GM13977 (cell line): ENCODE measurements at regions not wholly inside any gene's neighbourhood (a gene's known extent, or its start where the extent isn't known, plus 50 kb on each side); places are given as distances from the start of the nearest gene placed in this dataset.

Experiments used
- DNase-seq: peaks from one replicate; pipeline ENCODE4 v3.0.0; 2012; ENCODE audit warnings: low spot score
- CTCF ChIP-seq: IDR thresholded peaks from 2 replicates; pipeline ENCODE4 v1.5.1; 2012; ENCODE audit warnings: mild to moderate bottlenecking, control low read depth; ENCODE audit not compliant: insufficient read depth; ENCODE audit errors: extremely low read depth, missing control alignments
- in situ Hi-C: fragments of 300-500 bp; cut with MboI; formaldehyde crosslinking; loops from one replicate; pipeline ENCODE4 v1.12.0; 2022; ENCODE audit warnings: low sequenced_read_pairs, low pct_unique_long_range_greater_than_20kb, mixed read lengths, inconsistent platforms; ENCODE audit not compliant: unreplicated experiment

- peak; percentile 45 for DNase-seq
- peak; percentile 51 for TF ChIP-seq CTCF
- in situ Hi-C loops = loop anchor here (10.0 kb wide), 1 partner anchor 62 kb away; no protein-coding TSS in a partner anchor
These were observed 97.4 kb upstream of the SGIP1 start for GRCh38 chr1:66436378-66437135.

GRCh38 chr1:66437136-66437401, 96.9 kb upstream of the SGIP1 start:
- in situ Hi-C loops = loop anchor here (10.0 kb wide), 1 partner anchor 62 kb away; no protein-coding TSS in a partner anchor

GRCh38 chr1:66438062-66438461, 95.9 kb upstream of the SGIP1 start:
- DNase-seq = no peak
- in situ Hi-C loops = loop anchor here (10.0 kb wide), 1 partner anchor 63 kb away; no protein-coding TSS in a partner anchor
- TF ChIP-seq CTCF = no peak

More at GRCh38 chr1:66437136-66437401, 96.9 kb upstream of the SGIP1 start:
- no peak for DNase-seq
- no peak for TF ChIP-seq CTCF

GRCh38 chr1:66438501-66438900, 95.5 kb upstream of the SGIP1 start:
- in situ Hi-C loops = loop anchor here (10.0 kb wide), 1 partner anchor 64 kb away; no protein-coding TSS in a partner anchor
- no peak for TF ChIP-seq CTCF
- DNase-seq = no peak

- in situ Hi-C loops = loop anchor here (10.0 kb wide), 1 partner anchor 64 kb away; no protein-coding TSS in a partner anchor
- TF ChIP-seq CTCF = no peak
- DNase-seq = peak; percentile 32
These were observed 94.8 kb upstream of the SGIP1 start for GRCh38 chr1:66439031-66439740.

- peak; percentile 47 for TF ChIP-seq CTCF
- DNase-seq = no peak
- in situ Hi-C loops = loop anchor here (5.0 kb wide), 1 partner anchor 191 kb away; no protein-coding TSS in a partner anchor
These were observed 90.2 kb upstream of the SGIP1 start for GRCh38 chr1:66443793-66444192.
